HepG2 (cell line): ENCODE measurements at regions not wholly inside any gene's neighbourhood (a gene's known extent, or its start where the extent isn't known, plus 50 kb on each side); places are given as distances from the start of the nearest gene placed in this dataset.

Experiments
- ATAC-seq: fragments of 200-7000 bp; cut with Tn5 transposase; 3 replicates; pipeline ENCODE4 v1.9.1; 2020; ENCODE audit warnings: mild to moderate bottlenecking, moderate library complexity
- BruUV-seq: library from RNA; stranded (reverse); fragments of 400-500 nt; replicated peaks from 2 replicates; lab custom pipeline; 2021; lab: Mats Ljungman, UMichigan
- CTCF ChIA-PET: fragments of 300-600 bp; formaldehyde crosslinking; extraction: SDS; loops from one replicate; lab custom pipeline; 2021; ENCODE audit warnings: low total read pairs, inconsistent platforms, low intra/inter-chr PET ratio; lab: Yijun Ruan, JAX
- POLR2A ChIA-PET: fragments of 350-600 bp; sonication (Branson Sonifier 250); formaldehyde crosslinking; loops from one replicate; lab custom pipeline; 2020; ENCODE audit warnings: antibody characterized with exemption, inconsistent platforms; lab: Yijun Ruan, JAX
- DNase-seq: peaks from one replicate; pipeline ENCODE4 v3.0.0-alpha.2; 2015; ENCODE audit warnings: low spot score
- FAIRE-seq: peaks from 3 replicates; lab custom pipeline; 2011; peaks lifted over from hg19 to GRCh38; lab: Jason Lieb, UNC
- H2AFZ ChIP-seq: one replicate; pipeline ENCODE4 v1.6.1; 2011; ENCODE audit warnings: low read length, inconsistent platforms
- H3K27ac ChIP-seq: fragments of 300-600 bp; 3 replicates; pipeline ENCODE4 v1.8.0; 2011; ENCODE audit warnings: mixed run types, mild to moderate bottlenecking, mixed read lengths, low read length, inconsistent platforms; ENCODE audit not compliant: insufficient read depth; ENCODE audit errors: extremely low read length
- H3K27me3 ChIP-seq, 2 experiments: fragments of 200-600 bp in 1 of 2; 2 replicates in 1 of 2; 3 replicates in 1 of 2; pipeline versions ENCODE4 v1.6.0 to v1.8.0; 2011; ENCODE audit warnings: low read length in 2 of 2, mild to moderate bottlenecking in 2 of 2, moderate library complexity in 2 of 2, inconsistent platforms in 1 of 2; ENCODE audit not compliant: insufficient read depth in 2 of 2, control insufficient read depth in 1 of 2
- H3K36me3 ChIP-seq, 2 experiments: fragments of 200-600 bp in 1 of 2; replicated peaks in 1 of 2; 2 replicates in 1 of 2; 3 replicates in 1 of 2; pipeline versions ENCODE4 v1.5.1 to v1.8.0; 2011; ENCODE audit warnings: low read length in 2 of 2, inconsistent platforms in 1 of 2; ENCODE audit not compliant: insufficient read depth in 2 of 2, control insufficient read depth in 1 of 2
- H3K4me1 ChIP-seq: 2 replicates; pipeline ENCODE4 v1.5.1; 2012; ENCODE audit warnings: low read length, inconsistent platforms; ENCODE audit not compliant: insufficient read depth
- H3K4me2 ChIP-seq: 2 replicates; pipeline ENCODE4 v1.6.0; 2011; ENCODE audit warnings: low read depth, low read length, inconsistent platforms
- H3K4me3 ChIP-seq, 3 experiments: fragments of 200-600 bp in 1 of 3; sonication (generic), shearing (Covaris generic) in 1 of 3; replicated peaks in 1 of 3; 2 replicates each; pipeline ENCODE4 v1.5.1; 2011 to 2016; ENCODE audit warnings: low read length in 3 of 3, inconsistent platforms in 2 of 3, low read depth in 2 of 3, mild to moderate bottlenecking in 2 of 3, control low read depth in 1 of 3, mixed read lengths in 1 of 3; ENCODE audit not compliant: insufficient read depth in 1 of 3
- H3K79me2 ChIP-seq: one replicate; pipeline ENCODE4 v1.6.1; 2011; ENCODE audit warnings: low read length, inconsistent platforms; ENCODE audit not compliant: insufficient read depth
- H3K9ac ChIP-seq: 2 replicates; pipeline ENCODE4 v1.6.0; 2011; ENCODE audit warnings: mild to moderate bottlenecking, low read depth, low read length, inconsistent platforms; ENCODE audit not compliant: insufficient read depth
- H3K9me3 ChIP-seq: 2 replicates; pipeline ENCODE4 v1.5.1; 2012; ENCODE audit warnings: mild to moderate bottlenecking, low read length
- H4K20me1 ChIP-seq: 2 replicates; pipeline ENCODE4 v1.6.0; 2011; ENCODE audit warnings: inconsistent platforms, mild to moderate bottlenecking, low read length, moderate library complexity; ENCODE audit not compliant: insufficient read depth
- ATRX ChIP-seq: sonication (generic); formaldehyde crosslinking; IDR thresholded peaks from 2 replicates; pipeline ENCODE4 v1.4.0; 2020; ENCODE audit warnings: missing genetic modification reagents, borderline replicate concordance
- JARID2 ChIP-seq: sonication (generic); formaldehyde crosslinking; IDR thresholded peaks from 2 replicates; pipeline ENCODE4 v1.8.1; 2023; ENCODE audit warnings: missing genetic modification reagents, inconsistent platforms; ENCODE audit not compliant: insufficient replicate concordance
- SOX13 ChIP-seq, 3 experiments: fragments of 450-650 bp in 1 of 3; sonication (generic) in 1 of 3; formaldehyde crosslinking in 1 of 3; IDR thresholded peaks in 2 of 3; conservative IDR thresholded peaks in 1 of 3; 2 replicates each; pipeline versions ENCODE4 v1.5.0 to v1.6.1; 2016 to 2020; ENCODE audit warnings: antibody characterized with exemption in 1 of 3, mild to moderate bottlenecking in 1 of 3, missing compliant biosample characterization in 1 of 3, missing genetic modification reagents in 1 of 3, moderate library complexity in 1 of 3
- ZBTB21 ChIP-seq: sonication (generic); formaldehyde crosslinking; IDR thresholded peaks from 2 replicates; pipeline ENCODE4 v1.4.0; 2020; ENCODE audit warnings: missing genetic modification reagents
- ZNF17 ChIP-seq: sonication (generic); formaldehyde crosslinking; IDR thresholded peaks from 2 replicates; pipeline ENCODE4 v1.5.0; 2020; ENCODE audit warnings: mild to moderate bottlenecking, missing genetic modification reagents
- ZNF562 ChIP-seq: sonication (generic); formaldehyde crosslinking; IDR thresholded peaks from 2 replicates; pipeline ENCODE4 v1.8.0; 2022; ENCODE audit warnings: missing genetic modification reagents, borderline replicate concordance
- whole genome bisulfite sequencing: methylation state at CpG from one replicate; pipeline ENCODE4 v1.1.6; 2017; ENCODE audit warnings: low lambda C conversion rate; 5-methylcytosine and 5-hydroxymethylcytosine counted together
- in situ Hi-C: cut with HindIII; loops from 2 replicates; pipeline ENCODE4 v1.10.0; 2017; ENCODE audit warnings: low pct_unique_long_range_greater_than_20kb; ENCODE audit not compliant: extremely low pct_ligation_motif_present
- intact Hi-C: fragments of 100-400 bp; cut with micrococcal nuclease; formaldehyde crosslinking; loops from one replicate; pipeline ENCODE4 v1.10.0; 2022; ENCODE audit not compliant: unreplicated experiment
- TF ChIP-seq, protein P1 (sequence below), 2 experiments: sonication (generic) in 1 of 2; formaldehyde crosslinking in 1 of 2; IDR thresholded peaks; 2 replicates each; pipeline versions ENCODE4 v1.4.0 to v1.6.1; 2016 to 2020; ENCODE audit warnings: borderline replicate concordance in 1 of 2, low read depth in 1 of 2, mild to moderate bottlenecking in 1 of 2, missing genetic modification reagents in 1 of 2
- TF ChIP-seq, protein P2 (sequence below): sonication (generic); formaldehyde crosslinking; IDR thresholded peaks from 2 replicates; pipeline ENCODE4 v1.4.0; 2020; ENCODE audit warnings: mild to moderate bottlenecking, missing genetic modification reagents
- TF ChIP-seq, protein P3 (sequence below), 2 experiments: sonication (generic) in 1 of 2; formaldehyde crosslinking in 1 of 2; IDR thresholded peaks; 2 replicates each; pipeline versions ENCODE4 v1.5.1 to v1.6.1; 2011 to 2020; ENCODE audit warnings: borderline replicate concordance in 1 of 2, low read depth in 1 of 2, low read length in 1 of 2, mild to moderate bottlenecking in 1 of 2, missing genetic modification reagents in 1 of 2, moderate library complexity in 1 of 2
- TF ChIP-seq, protein P4 (sequence below): sonication (generic); formaldehyde crosslinking; IDR thresholded peaks from 2 replicates; pipeline ENCODE4 v1.4.0; 2020; ENCODE audit warnings: missing genetic modification reagents
- TF ChIP-seq, protein P5 (sequence below): sonication (generic); formaldehyde crosslinking; IDR thresholded peaks from 2 replicates; pipeline ENCODE4 v1.8.1; 2022; ENCODE audit warnings: mild to moderate bottlenecking, missing genetic modification reagents

DNA sequence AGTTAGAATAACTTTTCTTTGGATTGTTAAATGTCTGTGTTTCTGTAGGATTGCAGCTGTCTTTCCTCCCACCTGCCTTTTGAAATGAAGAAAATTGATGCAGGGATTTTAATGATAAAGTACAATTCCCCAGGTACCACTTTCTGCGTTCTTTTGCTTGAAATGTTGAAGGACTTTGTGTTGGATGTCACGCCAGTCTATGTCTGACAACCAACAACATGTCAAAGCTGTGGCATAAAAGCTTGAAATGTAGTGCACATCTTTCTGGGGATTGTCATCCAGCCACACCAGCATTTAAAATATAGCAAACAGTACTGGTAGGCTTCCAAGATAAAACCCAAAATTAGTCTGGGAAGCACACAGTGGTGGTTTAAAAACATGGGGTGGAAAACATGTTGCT, 381.4 kb downstream of the TMEM161B start (continued):
- TF ChIP-seq, protein P1, sequence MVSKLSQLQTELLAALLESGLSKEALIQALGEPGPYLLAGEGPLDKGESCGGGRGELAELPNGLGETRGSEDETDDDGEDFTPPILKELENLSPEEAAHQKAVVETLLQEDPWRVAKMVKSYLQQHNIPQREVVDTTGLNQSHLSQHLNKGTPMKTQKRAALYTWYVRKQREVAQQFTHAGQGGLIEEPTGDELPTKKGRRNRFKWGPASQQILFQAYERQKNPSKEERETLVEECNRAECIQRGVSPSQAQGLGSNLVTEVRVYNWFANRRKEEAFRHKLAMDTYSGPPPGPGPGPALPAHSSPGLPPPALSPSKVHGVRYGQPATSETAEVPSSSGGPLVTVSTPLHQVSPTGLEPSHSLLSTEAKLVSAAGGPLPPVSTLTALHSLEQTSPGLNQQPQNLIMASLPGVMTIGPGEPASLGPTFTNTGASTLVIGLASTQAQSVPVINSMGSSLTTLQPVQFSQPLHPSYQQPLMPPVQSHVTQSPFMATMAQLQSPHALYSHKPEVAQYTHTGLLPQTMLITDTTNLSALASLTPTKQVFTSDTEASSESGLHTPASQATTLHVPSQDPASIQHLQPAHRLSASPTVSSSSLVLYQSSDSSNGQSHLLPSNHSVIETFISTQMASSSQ (IDR thresholded peaks at IDR 0.05; ENCODE audit: low read depth): no peak
- TF ChIP-seq, protein P1 (CRISPR knock-in tag; IDR thresholded peaks at IDR 0.05; ENCODE audit: borderline replicate concordance): no peak

DNA sequence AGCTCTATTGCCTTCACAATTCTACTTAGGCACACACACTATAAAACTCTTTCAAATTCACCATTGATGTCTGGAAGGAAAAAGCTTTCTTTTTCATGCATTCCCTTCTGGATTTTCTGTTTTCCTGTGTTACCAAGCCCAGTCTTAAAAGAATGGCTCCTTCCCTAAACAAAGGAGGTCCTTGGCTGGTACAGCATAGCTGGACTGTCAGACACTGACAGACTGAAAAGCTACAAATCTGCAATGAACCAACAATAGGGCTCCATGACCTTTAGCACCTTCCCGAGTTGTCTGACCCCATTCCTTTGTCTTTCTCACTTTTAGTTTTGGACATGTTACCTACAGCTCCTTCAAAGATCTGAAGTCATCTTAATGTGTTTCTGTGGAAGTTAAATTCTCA, 382.5 kb downstream of the TMEM161B start:
- Histone ChIP-seq H2AFZ (no peak overlapping the region), H3K4me1 (no peaks in the 10 kb centered on the region), H3K79me2 (no peaks in the 10 kb centered on the region), H3K27me3 (no peaks in the 10 kb centered on the region), H3K4me3 (no peak overlapping the region), H3K4me2 (no peak overlapping the region), H3K36me3 (no peaks in the 10 kb centered on the region), H3K27ac (no peak overlapping the region), H3K9ac (no peak overlapping the region), H3K9me3 (no peaks in the 10 kb centered on the region), H4K20me1 (no peaks in the 10 kb centered on the region)
- no peak for FAIRE-seq
- intact Hi-C loops: no loop called here
- 0% methylated on average over 1 of the region's 1 CpG for WGBS
- ChIA-PET CTCF (no interaction called here), POLR2A (no interaction called here)
- in situ Hi-C loops: no loop called here
- BruUV-seq: no TSS peak
- ATAC-seq: no peak
- no peak for DNase-seq
- TF ChIP-seq ZNF562: no peak
- no peak for TF ChIP-seq ZBTB21 (CRISPR knock-in tag)
- no peak for TF ChIP-seq SOX13 (IDR thresholded peaks at IDR 0.05)
- no peak for TF ChIP-seq SOX13 (CRISPR knock-in tag; conservative IDR thresholded peaks at IDR 0.05 in 1 of 2, IDR thresholded peaks at IDR 0.05 in 1 of 2)
- TF ChIP-seq ATRX (CRISPR knock-in tag): no peak
- TF ChIP-seq, protein P2, sequence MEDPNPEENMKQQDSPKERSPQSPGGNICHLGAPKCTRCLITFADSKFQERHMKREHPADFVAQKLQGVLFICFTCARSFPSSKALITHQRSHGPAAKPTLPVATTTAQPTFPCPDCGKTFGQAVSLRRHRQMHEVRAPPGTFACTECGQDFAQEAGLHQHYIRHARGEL (CRISPR knock-in tag): no peak
- no peak for TF ChIP-seq JARID2
- TF ChIP-seq, protein P3, sequence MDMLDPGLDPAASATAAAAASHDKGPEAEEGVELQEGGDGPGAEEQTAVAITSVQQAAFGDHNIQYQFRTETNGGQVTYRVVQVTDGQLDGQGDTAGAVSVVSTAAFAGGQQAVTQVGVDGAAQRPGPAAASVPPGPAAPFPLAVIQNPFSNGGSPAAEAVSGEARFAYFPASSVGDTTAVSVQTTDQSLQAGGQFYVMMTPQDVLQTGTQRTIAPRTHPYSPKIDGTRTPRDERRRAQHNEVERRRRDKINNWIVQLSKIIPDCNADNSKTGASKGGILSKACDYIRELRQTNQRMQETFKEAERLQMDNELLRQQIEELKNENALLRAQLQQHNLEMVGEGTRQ (IDR thresholded peaks at IDR 0.05; ENCODE audit: low read depth, low read length): no peak
- TF ChIP-seq, protein P3 (CRISPR knock-in tag; IDR thresholded peaks at IDR 0.05; ENCODE audit: borderline replicate concordance): no peak
- TF ChIP-seq ZNF17 (CRISPR knock-in tag): no peak
- TF ChIP-seq, protein P4, sequence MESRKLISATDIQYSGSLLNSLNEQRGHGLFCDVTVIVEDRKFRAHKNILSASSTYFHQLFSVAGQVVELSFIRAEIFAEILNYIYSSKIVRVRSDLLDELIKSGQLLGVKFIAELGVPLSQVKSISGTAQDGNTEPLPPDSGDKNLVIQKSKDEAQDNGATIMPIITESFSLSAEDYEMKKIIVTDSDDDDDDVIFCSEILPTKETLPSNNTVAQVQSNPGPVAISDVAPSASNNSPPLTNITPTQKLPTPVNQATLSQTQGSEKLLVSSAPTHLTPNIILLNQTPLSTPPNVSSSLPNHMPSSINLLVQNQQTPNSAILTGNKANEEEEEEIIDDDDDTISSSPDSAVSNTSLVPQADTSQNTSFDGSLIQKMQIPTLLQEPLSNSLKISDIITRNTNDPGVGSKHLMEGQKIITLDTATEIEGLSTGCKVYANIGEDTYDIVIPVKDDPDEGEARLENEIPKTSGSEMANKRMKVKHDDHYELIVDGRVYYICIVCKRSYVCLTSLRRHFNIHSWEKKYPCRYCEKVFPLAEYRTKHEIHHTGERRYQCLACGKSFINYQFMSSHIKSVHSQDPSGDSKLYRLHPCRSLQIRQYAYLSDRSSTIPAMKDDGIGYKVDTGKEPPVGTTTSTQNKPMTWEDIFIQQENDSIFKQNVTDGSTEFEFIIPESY: no peak
- TF ChIP-seq, protein P5, sequence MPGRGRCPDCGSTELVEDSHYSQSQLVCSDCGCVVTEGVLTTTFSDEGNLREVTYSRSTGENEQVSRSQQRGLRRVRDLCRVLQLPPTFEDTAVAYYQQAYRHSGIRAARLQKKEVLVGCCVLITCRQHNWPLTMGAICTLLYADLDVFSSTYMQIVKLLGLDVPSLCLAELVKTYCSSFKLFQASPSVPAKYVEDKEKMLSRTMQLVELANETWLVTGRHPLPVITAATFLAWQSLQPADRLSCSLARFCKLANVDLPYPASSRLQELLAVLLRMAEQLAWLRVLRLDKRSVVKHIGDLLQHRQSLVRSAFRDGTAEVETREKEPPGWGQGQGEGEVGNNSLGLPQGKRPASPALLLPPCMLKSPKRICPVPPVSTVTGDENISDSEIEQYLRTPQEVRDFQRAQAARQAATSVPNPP: no peak
